ENCODE measurements at regions not wholly inside any gene's neighbourhood (a gene's known extent, or its start where the extent isn't known, plus 50 kb on each side); places are given as distances from the start of the nearest gene placed in this dataset.

DNA sequence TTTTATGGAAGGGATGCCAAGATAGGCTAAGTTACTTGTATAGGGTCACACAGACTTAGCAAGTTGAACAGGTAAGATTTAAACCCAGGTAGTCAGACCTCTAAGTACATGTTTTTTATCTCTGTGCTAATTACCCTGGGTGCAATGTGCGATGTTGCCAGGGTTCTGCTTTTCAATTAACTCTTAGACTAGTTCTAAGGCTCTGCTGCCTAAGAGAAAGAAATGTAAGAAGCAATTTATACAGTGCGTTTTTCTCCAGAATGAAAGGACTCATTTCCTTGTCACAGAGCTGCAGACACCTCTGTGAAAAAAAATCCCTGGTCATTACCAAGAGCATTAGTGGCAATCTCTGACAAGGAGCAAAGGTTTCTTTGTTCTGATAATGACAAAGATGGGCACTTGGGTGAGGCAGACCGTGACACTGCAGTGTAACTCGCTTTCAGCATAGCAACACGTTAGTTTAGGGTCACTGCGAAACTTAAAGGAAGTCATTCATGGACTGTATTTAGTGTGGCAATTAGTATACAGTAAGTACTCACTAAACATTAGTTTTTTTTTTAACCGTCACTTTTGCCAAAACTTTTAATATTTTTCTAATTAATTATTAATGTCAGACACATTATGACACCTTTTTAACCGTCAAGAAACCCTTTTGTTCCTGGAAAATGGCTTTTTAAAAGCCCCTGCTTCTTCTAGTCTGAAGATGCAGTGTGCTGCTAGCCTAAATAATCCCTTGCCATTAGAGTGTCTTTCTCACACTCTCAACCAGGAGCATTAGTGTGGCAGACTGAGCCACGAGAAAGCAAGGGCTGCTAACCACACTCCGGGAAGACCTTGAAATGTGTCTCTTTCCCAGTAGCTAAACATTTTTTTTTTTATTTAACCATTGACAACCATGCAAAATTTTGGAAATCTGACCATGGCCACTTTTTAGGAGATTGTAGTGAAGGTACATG is 520.0 kb upstream of the C9orf72 start:
- 79% methylated on average over 10 of the region's 10 CpGs; no CpG with 5 or more reads in 1 of the 2 experiments for WGBS, 2 experiments (ENCODE audit: extremely low coverage in 1 of 2, insufficient coverage in 1 of 2, insufficient read length in 1 of 2, insufficient replicate concordance in 2 of 2, low coverage in 1 of 2, low lambda C conversion rate in 2 of 2, missing lambda C conversion rate in 1 of 2)
- Histone ChIP-seq H2AK5ac (ENCODE audit: low read depth, low read length) (no peak overlapping the region), H3K23me2 (ENCODE audit: low read depth, low read length) (no peaks in the 10 kb centered on the region), H3K4me3 (ENCODE audit: extremely low read depth in 1 of 4, insufficient read depth in 2 of 4, low read depth in 3 of 4, low read length in 4 of 4) (no peak overlapping the region), H4K20me1 (replicated peaks in 1 of 2; ENCODE audit: control insufficient read depth in 1 of 2, insufficient read depth in 2 of 2, low read length in 2 of 2) (no peaks in the 10 kb centered on the region), H2BK12ac (ENCODE audit: low read depth, low read length) (no peak overlapping the region), H2AFZ (ENCODE audit: low read length) (no peak overlapping the region), H3K4ac (replicated peaks; ENCODE audit: insufficient read length, low read depth, low read length) (no peak overlapping the region), H4K91ac (replicated peaks; ENCODE audit: insufficient read length, low read length) (no peak overlapping the region), H3K23ac (ENCODE audit: insufficient read length) (no peak overlapping the region), H4K5ac (ENCODE audit: insufficient read length, low read depth, low read length) (no peak overlapping the region), H3K18ac (ENCODE audit: extremely low read depth, low read length) (no peak overlapping the region), H2BK5ac (ENCODE audit: low read depth, low read length) (no peak overlapping the region), H3K9ac (replicated peaks in 1 of 4; ENCODE audit: extremely low read depth in 1 of 4, low read depth in 3 of 4, low read length in 3 of 4) (no peak overlapping the region), H4K8ac (ENCODE audit: extremely low read depth, insufficient read depth, low read length) (no peak overlapping the region), H3K9me3 (ENCODE audit: insufficient read depth in 2 of 2, low read depth in 1 of 2, low read length in 1 of 2) (no peaks in the 10 kb centered on the region), H2BK120ac (replicated peaks; ENCODE audit: low read depth, low read length) (no peak overlapping the region), H3K36me3 (ENCODE audit: control insufficient read depth in 2 of 4, insufficient read depth in 4 of 4, low read length in 3 of 4) (no peaks in the 10 kb centered on the region), H3K79me2 (ENCODE audit: control insufficient read depth in 1 of 2, insufficient read depth in 2 of 2, low read length in 2 of 2) (no peaks in the 10 kb centered on the region), H2BK20ac (ENCODE audit: low read length) (no peak overlapping the region), H3K4me1 (replicated peaks in 1 of 4; ENCODE audit: control insufficient read depth in 3 of 4, insufficient read depth in 4 of 4, low read length in 3 of 4) (no peaks in the 10 kb centered on the region), H3K79me1 (ENCODE audit: low read depth, low read length) (no peaks in the 10 kb centered on the region), H3K27me3 (replicated peaks in 1 of 4; ENCODE audit: control insufficient read depth in 3 of 4, extremely low read depth in 1 of 4, insufficient read depth in 3 of 4, low read length in 3 of 4) (no peaks in the 10 kb centered on the region), H3K14ac (ENCODE audit: insufficient read length) (no peak overlapping the region), H3K4me2 (ENCODE audit: insufficient read depth in 1 of 2, low read depth in 2 of 2, low read length in 2 of 2) (no peak overlapping the region), H2BK15ac (ENCODE audit: low read length) (no peak overlapping the region), H3K56ac (replicated peaks; ENCODE audit: insufficient read length, low read depth, low read length) (no peak overlapping the region), H3K27ac (ENCODE audit: low read depth, low read length) (no peak overlapping the region)
- CTCF ChIA-PET (ENCODE audit: partially characterized antibody): interaction anchor here (0.8 kb wide), 1 partner anchor 26 kb away, joined by 3 read pairs; no protein-coding TSS in a partner anchor
- DNase-seq (ENCODE audit: low read depth in 1 of 2, low spot score in 2 of 2) (no peak), FAIRE-seq (no peak)
- POLR2A ChIA-PET (ENCODE audit: partially characterized antibody): no interaction called here
- TF ChIP-seq CREB1 (IDR thresholded peaks at IDR 0.05): no peak
- no peak for TF ChIP-seq RAD21 (IDR thresholded peaks at IDR 0.05 in 1 of 2, conservative IDR thresholded peaks at IDR 0.05 in 1 of 2; ENCODE audit: low read depth in 2 of 2, low read length in 2 of 2)
- TF ChIP-seq POU5F1 (IDR thresholded peaks at IDR 0.05; ENCODE audit: low read depth, low read length): no peak
- no peak for TF ChIP-seq MAFK (IDR thresholded peaks at IDR 0.05; ENCODE audit: low read depth, low read length)
- TF ChIP-seq, protein P1, sequence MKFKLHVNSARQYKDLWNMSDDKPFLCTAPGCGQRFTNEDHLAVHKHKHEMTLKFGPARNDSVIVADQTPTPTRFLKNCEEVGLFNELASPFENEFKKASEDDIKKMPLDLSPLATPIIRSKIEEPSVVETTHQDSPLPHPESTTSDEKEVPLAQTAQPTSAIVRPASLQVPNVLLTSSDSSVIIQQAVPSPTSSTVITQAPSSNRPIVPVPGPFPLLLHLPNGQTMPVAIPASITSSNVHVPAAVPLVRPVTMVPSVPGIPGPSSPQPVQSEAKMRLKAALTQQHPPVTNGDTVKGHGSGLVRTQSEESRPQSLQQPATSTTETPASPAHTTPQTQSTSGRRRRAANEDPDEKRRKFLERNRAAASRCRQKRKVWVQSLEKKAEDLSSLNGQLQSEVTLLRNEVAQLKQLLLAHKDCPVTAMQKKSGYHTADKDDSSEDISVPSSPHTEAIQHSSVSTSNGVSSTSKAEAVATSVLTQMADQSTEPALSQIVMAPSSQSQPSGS (IDR thresholded peaks at IDR 0.05; ENCODE audit: low read length): no peak
- TF ChIP-seq CTBP2 (IDR thresholded peaks at IDR 0.05; ENCODE audit: borderline replicate concordance, insufficient read depth, insufficient read length, low read length): no peak
- no peak for TF ChIP-seq RFX5 (IDR thresholded peaks at IDR 0.05; ENCODE audit: borderline replicate concordance, low read depth, low read length)
- TF ChIP-seq NANOG (IDR thresholded peaks at IDR 0.05; ENCODE audit: insufficient read depth, low read depth, low read length, poor library complexity, severe bottlenecking): no peak
- TF ChIP-seq CBX8 (IDR thresholded peaks at IDR 0.05; ENCODE audit: borderline replicate concordance, low read depth, low read length): no peak
- no peak for TF ChIP-seq RXRA (IDR thresholded peaks at IDR 0.05; ENCODE audit: insufficient read depth, low read depth, low read length)
